Activated CD4-positive, alpha-beta T cell treated with anti-CD3 and anti-CD28 coated beads, Interleukin-2, Interleukin-4, amounts not matched to agents 100 ng/mL and 50 ng/mL, durations not matched to agents 16 hours and 8 hours (primary cell): ENCODE measurements at regions not wholly inside any gene's neighbourhood (a gene's known extent, or its start where the extent isn't known, plus 50 kb on each side); places are given as distances from the start of the nearest gene placed in this dataset.
"Not testable (repeated sequence)": the region's sequence is repeated elsewhere in the genome, so short reads cannot be mapped to it uniquely, and the experiment has no call there.

ENCODE experiments used
- DNase-seq: peaks from one replicate; pipeline ENCODE4 v3.0.0-alpha.2; 2020; ENCODE audit warnings: low spot score

- DNase-seq: not testable (repeated sequence)
These were observed 321.7 kb downstream of the ZNF674 start for GRCh38 chrX:46223499-46223898.

- DNase-seq: no peak
These were observed 324.4 kb downstream of the ZNF674 start for GRCh38 chrX:46220822-46221221.

GRCh38 chrX:46218373-46218772 lies 326.8 kb downstream of the ZNF674 start:
- no peak for DNase-seq

GRCh38 chrX:46216406-46216805 lies 328.8 kb downstream of the ZNF674 start:
- no peak for DNase-seq

GRCh38 chrX:46211079-46211478 lies 334.1 kb downstream of the ZNF674 start:
- DNase-seq: no peak

- DNase-seq: no peak
These were observed 335.5 kb downstream of the ZNF674 start for GRCh38 chrX:46209768-46210167.

GRCh38 chrX:46209037-46209436 lies 336.2 kb downstream of the ZNF674 start:
- no peak for DNase-seq

GRCh38 chrX:46208225-46208854 lies 336.9 kb downstream of the ZNF674 start:
- no peak for DNase-seq

GRCh38 chrX:46204721-46205422 lies 340.3 kb downstream of the ZNF674 start:
- no peak for DNase-seq

GRCh38 chrX:46202733-46203514 lies 342.3 kb downstream of the ZNF674 start:
- no peak for DNase-seq

GRCh38 chrX:46200413-46200812 lies 344.8 kb downstream of the ZNF674 start:
- DNase-seq: no peak

GRCh38 chrX:46198858-46199257 lies 346.4 kb downstream of the ZNF674 start:
- no peak for DNase-seq

GRCh38 chrX:46186811-46187106 lies 358.5 kb downstream of the ZNF674 start:
- DNase-seq: not testable (repeated sequence)

GRCh38 chrX:46185923-46186810 lies 359.1 kb downstream of the ZNF674 start:
- no peak for DNase-seq

GRCh38 chrX:46184749-46185148 lies 360.5 kb downstream of the ZNF674 start:
- no peak for DNase-seq

- DNase-seq: peak; percentile 4
These were observed 364.9 kb downstream of the ZNF674 start for GRCh38 chrX:46180258-46180687.

- no peak for DNase-seq
These were observed 365.5 kb downstream of the ZNF674 start for GRCh38 chrX:46179748-46180147.

GRCh38 chrX:46178763-46179162 lies 366.5 kb downstream of the ZNF674 start:
- DNase-seq: no peak

GRCh38 chrX:46173159-46173558 lies 372.1 kb downstream of the ZNF674 start:
- no peak for DNase-seq

GRCh38 chrX:46171457-46171856 lies 373.8 kb downstream of the ZNF674 start:
- DNase-seq: not testable (repeated sequence)

- DNase-seq: no peak
These were observed 375.4 kb downstream of the ZNF674 start for GRCh38 chrX:46169808-46170207.

- DNase-seq: no peak
These were observed 377.0 kb downstream of the ZNF674 start for GRCh38 chrX:46168254-46168653.
